Naive B cell (primary cell): ENCODE measurements at regions not wholly inside any gene's neighbourhood (a gene's known extent, or its start where the extent isn't known, plus 50 kb on each side); places are given as distances from the start of the nearest gene placed in this dataset.

Source experiments
- ATAC-seq, 2 donors: fragments of 150-1000 bp; cut with Tn5 transposase; 2 replicates each; pipeline ENCODE4 v1.10.0; 2021; ENCODE audit warnings: low read depth in 2 of 2, mild to moderate bottlenecking in 2 of 2, moderate library complexity in 2 of 2
- DNase-seq: peaks from one replicate; pipeline ENCODE4 v3.0.0; 2022
- H3K27ac Mint-ChIP-seq, 6 donors: one replicate each; pipeline ENCODE4 v1.8.0; 2020 to 2022; ENCODE audit warnings: mild to moderate bottlenecking in 6 of 6, mixed read lengths in 6 of 6, moderate library complexity in 5 of 6, inconsistent platforms in 2 of 6
- H3K27me3 Mint-ChIP-seq, 3 donors: one replicate each; pipeline ENCODE4 v1.8.0; 2021 to 2022; ENCODE audit warnings: mixed read lengths in 3 of 3, mild to moderate bottlenecking in 1 of 3
- H3K36me3 Mint-ChIP-seq, 2 donors: one replicate each; pipeline ENCODE4 v1.8.0; 2020 to 2022; ENCODE audit warnings: mixed read lengths in 2 of 2, inconsistent platforms in 1 of 2, mild to moderate bottlenecking in 1 of 2
- H3K4me1 Mint-ChIP-seq, 3 donors: one replicate each; pipeline ENCODE4 v1.8.0; 2020 to 2022; ENCODE audit warnings: mixed read lengths in 3 of 3, inconsistent platforms in 1 of 3, mild to moderate bottlenecking in 1 of 3, moderate library complexity in 1 of 3
- H3K4me3 Mint-ChIP-seq, 8 donors: one replicate each; pipeline ENCODE4 v1.8.0; 2020 to 2022; ENCODE audit warnings: mild to moderate bottlenecking in 8 of 8, mixed read lengths in 8 of 8, moderate library complexity in 8 of 8, inconsistent platforms in 2 of 8
- H3K9me3 Mint-ChIP-seq, 7 donors: one replicate each; pipeline ENCODE4 v1.8.0; 2020 to 2022; ENCODE audit warnings: mixed read lengths in 7 of 7, mild to moderate bottlenecking in 5 of 7, inconsistent platforms in 2 of 7, moderate library complexity in 1 of 7

- H3K36me3 Mint-ChIP-seq = no peaks in the 10 kb centered on the region
- no peak overlapping the region for H3K4me3 Mint-ChIP-seq
- peaks cover 0 to 6% (median 0%) of the 10 kb centered on the region in 3 donors for H3K27me3 Mint-ChIP-seq
- no peak overlapping the region for H3K27ac Mint-ChIP-seq
- H3K4me1 Mint-ChIP-seq = no peaks in the 10 kb centered on the region
- no peak for ATAC-seq
- peaks cover 2 to 12% (median 4%) of the 10 kb centered on the region in 7 donors for H3K9me3 Mint-ChIP-seq
- DNase-seq = no peak
These were observed 156.9 kb upstream of the DCC start for GRCh38 chr18:52183107-52183506.

GRCh38 chr18:52190195-52190594, 149.8 kb upstream of the DCC start:
- no peak overlapping the region for H3K27ac Mint-ChIP-seq
- peaks cover 0 to 7% (median 1%) of the 10 kb centered on the region in 7 donors for H3K9me3 Mint-ChIP-seq
- peaks cover 0 to 6% (median 0%) of the 10 kb centered on the region in 3 donors for H3K27me3 Mint-ChIP-seq
- no peak overlapping the region for H3K4me3 Mint-ChIP-seq
- H3K4me1 Mint-ChIP-seq = no peaks in the 10 kb centered on the region
- no peaks in the 10 kb centered on the region for H3K36me3 Mint-ChIP-seq
- DNase-seq (no peak), ATAC-seq (no peak)

GRCh38 chr18:52190631-52191030, 149.4 kb upstream of the DCC start:
- peaks cover 0 to 7% (median 1%) of the 10 kb centered on the region in 7 donors for H3K9me3 Mint-ChIP-seq
- peaks cover 0 to 6% (median 0%) of the 10 kb centered on the region in 3 donors for H3K27me3 Mint-ChIP-seq
- no peak for ATAC-seq
- H3K4me1 Mint-ChIP-seq = no peaks in the 10 kb centered on the region
- no peak for DNase-seq
- no peak overlapping the region for H3K27ac Mint-ChIP-seq
- no peak overlapping the region for H3K4me3 Mint-ChIP-seq
- no peaks in the 10 kb centered on the region for H3K36me3 Mint-ChIP-seq

- ATAC-seq (no peak), DNase-seq (no peak)
- peaks cover 0 to 3% (median 2%) of the 10 kb centered on the region in 7 donors for H3K9me3 Mint-ChIP-seq
- no peak overlapping the region for H3K4me3 Mint-ChIP-seq
- no peaks in the 10 kb centered on the region for H3K27me3 Mint-ChIP-seq
- no peaks in the 10 kb centered on the region for H3K4me1 Mint-ChIP-seq
- H3K27ac Mint-ChIP-seq = no peak overlapping the region
- no peaks in the 10 kb centered on the region for H3K36me3 Mint-ChIP-seq
These were observed 139.6 kb upstream of the DCC start for GRCh38 chr18:52200406-52200805.

- H3K27ac Mint-ChIP-seq = no peak overlapping the region
- no peak for ATAC-seq
- DNase-seq = no peak
- H3K27me3 Mint-ChIP-seq = no peaks in the 10 kb centered on the region
- no peaks in the 10 kb centered on the region for H3K36me3 Mint-ChIP-seq
- H3K4me3 Mint-ChIP-seq = no peak overlapping the region
- H3K4me1 Mint-ChIP-seq = no peaks in the 10 kb centered on the region
- peaks cover 0 to 3% (median 2%) of the 10 kb centered on the region in 7 donors for H3K9me3 Mint-ChIP-seq
These were observed 138.9 kb upstream of the DCC start for GRCh38 chr18:52200921-52201663.

- peaks cover 0 to 11% (median 4%) of the 10 kb centered on the region in 7 donors for H3K9me3 Mint-ChIP-seq
- no peaks in the 10 kb centered on the region for H3K4me1 Mint-ChIP-seq
- no peak for DNase-seq
- no peak overlapping the region for H3K27ac Mint-ChIP-seq
- ATAC-seq = no peak
- no peaks in the 10 kb centered on the region for H3K36me3 Mint-ChIP-seq
- no peak overlapping the region for H3K4me3 Mint-ChIP-seq
- no peaks in the 10 kb centered on the region for H3K27me3 Mint-ChIP-seq
These were observed 131.4 kb upstream of the DCC start for GRCh38 chr18:52208646-52209045.

GRCh38 chr18:52216109-52216508, 123.9 kb upstream of the DCC start:
- H3K9me3 Mint-ChIP-seq = peaks cover 0 to 7% (median 2%) of the 10 kb centered on the region in 7 donors
- H3K27ac Mint-ChIP-seq = no peak overlapping the region
- H3K4me3 Mint-ChIP-seq = no peak overlapping the region
- ATAC-seq (no peak), DNase-seq (no peak)
- H3K4me1 Mint-ChIP-seq = no peaks in the 10 kb centered on the region
- no peaks in the 10 kb centered on the region for H3K36me3 Mint-ChIP-seq
- H3K27me3 Mint-ChIP-seq = no peaks in the 10 kb centered on the region

GRCh38 chr18:52216666-52217065, 123.3 kb upstream of the DCC start:
- no peak overlapping the region for H3K27ac Mint-ChIP-seq
- no peak for DNase-seq
- ATAC-seq = no peak
- H3K9me3 Mint-ChIP-seq = peaks cover 0 to 4% (median 0%) of the 10 kb centered on the region in 7 donors
- H3K4me3 Mint-ChIP-seq = no peak overlapping the region
- no peaks in the 10 kb centered on the region for H3K27me3 Mint-ChIP-seq
- no peaks in the 10 kb centered on the region for H3K36me3 Mint-ChIP-seq
- no peaks in the 10 kb centered on the region for H3K4me1 Mint-ChIP-seq

- H3K9me3 Mint-ChIP-seq = peaks cover 0 to 7% (median 2%) of the 10 kb centered on the region in 7 donors
- ATAC-seq (no peak), DNase-seq (no peak)
- H3K4me3 Mint-ChIP-seq = no peak overlapping the region
- H3K27me3 Mint-ChIP-seq = no peaks in the 10 kb centered on the region
- no peak overlapping the region for H3K27ac Mint-ChIP-seq
- H3K4me1 Mint-ChIP-seq = no peaks in the 10 kb centered on the region
- no peaks in the 10 kb centered on the region for H3K36me3 Mint-ChIP-seq
These were observed 120.9 kb upstream of the DCC start for GRCh38 chr18:52219102-52219501.

GRCh38 chr18:52220062-52220591, 119.9 kb upstream of the DCC start:
- no peak overlapping the region for H3K27ac Mint-ChIP-seq
- ATAC-seq (no peak), DNase-seq (no peak)
- H3K4me1 Mint-ChIP-seq = no peaks in the 10 kb centered on the region
- H3K4me3 Mint-ChIP-seq = no peak overlapping the region
- H3K36me3 Mint-ChIP-seq = no peaks in the 10 kb centered on the region
- H3K9me3 Mint-ChIP-seq = peaks cover 0 to 7% (median 2%) of the 10 kb centered on the region in 7 donors
- no peaks in the 10 kb centered on the region for H3K27me3 Mint-ChIP-seq

- DNase-seq = no peak
- H3K27me3 Mint-ChIP-seq = no peaks in the 10 kb centered on the region
- H3K9me3 Mint-ChIP-seq = peaks cover 0 to 7% (median 2%) of the 10 kb centered on the region in 7 donors
- H3K36me3 Mint-ChIP-seq = no peaks in the 10 kb centered on the region
- no peak overlapping the region for H3K27ac Mint-ChIP-seq
- no peak overlapping the region for H3K4me3 Mint-ChIP-seq
- no peaks in the 10 kb centered on the region for H3K4me1 Mint-ChIP-seq
- ATAC-seq = no peak
These were observed 117.8 kb upstream of the DCC start for GRCh38 chr18:52222211-52222610.

GRCh38 chr18:52227536-52227935, 112.5 kb upstream of the DCC start:
- ATAC-seq (no peak), DNase-seq (no peak)
- Mint-ChIP-seq H3K36me3 (no peaks in the 10 kb centered on the region), H3K27me3 (peaks cover 0 to 5% (median 0%) of the 10 kb centered on the region in 3 donors), H3K27ac (no peak overlapping the region), H3K9me3 (peaks cover 0 to 3% (median 0%) of the 10 kb centered on the region in 7 donors), H3K4me3 (no peak overlapping the region), H3K4me1 (no peaks in the 10 kb centered on the region)

GRCh38 chr18:52228166-52228565, 111.8 kb upstream of the DCC start:
- Mint-ChIP-seq H3K9me3 (peaks cover 0 to 3% (median 0%) of the 10 kb centered on the region in 7 donors), H3K27ac (no peak overlapping the region), H3K27me3 (peaks cover 0 to 5% (median 0%) of the 10 kb centered on the region in 3 donors), H3K4me1 (no peaks in the 10 kb centered on the region), H3K36me3 (no peaks in the 10 kb centered on the region), H3K4me3 (no peak overlapping the region)
- no peak for ATAC-seq
- no peak for DNase-seq

- Mint-ChIP-seq H3K4me1 (no peaks in the 10 kb centered on the region), H3K36me3 (no peaks in the 10 kb centered on the region), H3K27ac (no peak overlapping the region), H3K4me3 (no peak overlapping the region), H3K9me3 (peaks cover 0 to 10% (median 2%) of the 10 kb centered on the region in 7 donors), H3K27me3 (no peaks in the 10 kb centered on the region)
- DNase-seq (no peak), ATAC-seq (no peak)
These were observed 103.9 kb upstream of the DCC start for GRCh38 chr18:52236131-52236530.
